Ovary (tissue), 3 donors: ENCODE measurements at regions not wholly inside any gene's neighbourhood (a gene's known extent, or its start where the extent isn't known, plus 50 kb on each side); places are given as distances from the start of the nearest gene placed in this dataset.

Source experiments
- CTCF ChIP-seq, 3 donors: fragments of 450-650 bp in 2 of 3; fragments of 200-600 bp in 1 of 3; IDR thresholded peaks; one replicate each; pipeline versions ENCODE4 v1.5.1 to v1.8.0; 2016 to 2022; ENCODE audit warnings: antibody characterized with exemption in 3 of 3, mild to moderate bottlenecking in 1 of 3
- EP300 ChIP-seq: sonication (generic); formaldehyde crosslinking; IDR thresholded peaks from one replicate; pipeline ENCODE4 v1.6.1; 2017; ENCODE audit warnings: antibody characterized with exemption
- POLR2A ChIP-seq: fragments of 450-650 bp; IDR thresholded peaks from one replicate; pipeline ENCODE4 v1.6.1; 2017; ENCODE audit warnings: antibody characterized with exemption, mild to moderate bottlenecking, moderate library complexity
- donor health status: DM: no; HTN: no; CAD: no.

- TF ChIP-seq CTCF (IDR thresholded peaks at IDR 0.05) (no peak), POLR2A (no peak), EP300 (no peak)
These were observed 421.9 kb downstream of the PMP22 start for GRCh38 chr17:14843086-14843795.
